Smooth muscle cell (in vitro differentiated cells): ENCODE measurements at regions not wholly inside any gene's neighbourhood (a gene's known extent, or its start where the extent isn't known, plus 50 kb on each side); places are given as distances from the start of the nearest gene placed in this dataset.
"Not testable (repeated sequence)": the region's sequence is repeated elsewhere in the genome, so short reads cannot be mapped to it uniquely, and the experiment has no call there.

ENCODE experiments used
- DNase-seq: peaks from one replicate; lab custom pipeline; 2025; ENCODE audit not compliant: unreplicated experiment; lab: John Stamatoyannopoulos, UW
- H2AFZ ChIP-seq: fragments of 200-600 bp; sonication (generic); 2 replicates; pipeline ENCODE4 v1.6.0; 2016; ENCODE audit warnings: antibody characterized with exemption, low read depth, mild to moderate bottlenecking
- H3F3A ChIP-seq: fragments of 200-600 bp; sonication (generic); 2 replicates; pipeline ENCODE4 v1.6.0; 2017; ENCODE audit warnings: antibody characterized with exemption, low read depth
- H3K27ac ChIP-seq: fragments of 200-600 bp; sonication (generic); 2 replicates; pipeline ENCODE4 v1.5.1; 2016; ENCODE audit warnings: low read depth, mild to moderate bottlenecking
- H3K27me3 ChIP-seq: fragments of 200-600 bp; sonication (generic); 2 replicates; pipeline ENCODE4 v1.6.1; 2016; ENCODE audit warnings: low read depth, mild to moderate bottlenecking
- H3K36me3 ChIP-seq: fragments of 200-600 bp; sonication (generic); 2 replicates; pipeline ENCODE4 v1.5.1; 2016; ENCODE audit warnings: low read depth
- H3K4me1 ChIP-seq: fragments of 200-600 bp; sonication (generic); 2 replicates; pipeline ENCODE4 v1.5.1; 2016; ENCODE audit warnings: low read depth
- H3K4me2 ChIP-seq: fragments of 200-600 bp; sonication (generic); 2 replicates; pipeline ENCODE4 v1.6.0; 2016; ENCODE audit warnings: mild to moderate bottlenecking
- H3K4me3 ChIP-seq: fragments of 200-600 bp; sonication (generic); 2 replicates; pipeline ENCODE4 v1.5.1; 2016; ENCODE audit warnings: mild to moderate bottlenecking
- H3K79me2 ChIP-seq: fragments of 200-600 bp; sonication (generic); 2 replicates; pipeline ENCODE4 v1.6.0; 2016; ENCODE audit warnings: low read depth, mild to moderate bottlenecking
- H3K9ac ChIP-seq: fragments of 200-600 bp; sonication (generic); 2 replicates; pipeline ENCODE4 v1.6.0; 2016; ENCODE audit warnings: low read depth
- H3K9me3 ChIP-seq: fragments of 200-600 bp; sonication (generic); replicated peaks from 2 replicates; pipeline ENCODE4 v1.5.1; 2016; ENCODE audit warnings: low read depth
- H4K20me1 ChIP-seq: fragments of 200-600 bp; sonication (generic); 2 replicates; pipeline ENCODE4 v1.6.0; 2016; ENCODE audit warnings: low read depth
- CTCF ChIP-seq: fragments of 200-600 bp; sonication (generic); IDR thresholded peaks from 2 replicates; pipeline ENCODE4 v1.5.1; 2017; ENCODE audit warnings: borderline replicate concordance, mild to moderate bottlenecking, antibody characterized with exemption; ENCODE audit not compliant: insufficient read depth, poor library complexity, severe bottlenecking
- WGBS: methylation state at CpG from one replicate; pipeline ENCODE4 v1.1.7; 2016; ENCODE audit warnings: low lambda C conversion rate; 5-methylcytosine and 5-hydroxymethylcytosine counted together

DNA sequence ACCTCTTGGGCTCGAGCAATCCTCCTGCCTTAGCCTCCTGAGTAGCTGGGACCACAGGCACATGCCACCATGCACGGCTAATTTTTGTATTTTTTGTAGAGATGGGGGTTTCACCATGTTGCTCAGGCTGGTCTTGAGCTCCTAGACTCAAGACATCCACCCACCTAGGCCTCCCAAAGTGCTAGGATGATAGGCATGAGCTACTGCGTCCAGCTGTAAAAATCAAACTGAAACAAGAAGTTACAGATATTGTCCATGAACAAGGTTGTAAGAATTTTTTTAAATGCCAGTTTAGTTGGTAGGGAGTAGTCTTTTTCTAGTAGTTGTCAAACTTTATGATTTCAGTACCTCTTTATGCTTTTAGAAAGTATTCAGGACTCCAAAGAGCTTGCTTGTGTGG, 424.4 kb upstream of the PMFBP1 start:
- H2AFZ ChIP-seq: no peak overlapping the region
- H3K27me3 ChIP-seq: no peaks in the 10 kb centered on the region
- H3K4me1 ChIP-seq: no peaks in the 10 kb centered on the region
- TF ChIP-seq CTCF: no peak
- no peaks in the 10 kb centered on the region for H3K36me3 ChIP-seq
- no peak for DNase-seq
- WGBS: 97% methylated on average over 3 of the region's 3 CpGs
- H3K79me2 ChIP-seq: no peaks in the 10 kb centered on the region
- no peak overlapping the region for H3K4me3 ChIP-seq
- H3K9ac ChIP-seq: no peak overlapping the region
- no peaks in the 10 kb centered on the region for H4K20me1 ChIP-seq
- no peak overlapping the region for H3K27ac ChIP-seq
- H3K4me2 ChIP-seq: no peak overlapping the region
- H3F3A ChIP-seq: no peaks in the 10 kb centered on the region
- no peaks in the 10 kb centered on the region for H3K9me3 ChIP-seq

- Histone ChIP-seq H3F3A (no peaks in the 10 kb centered on the region), H3K4me1 (no peaks in the 10 kb centered on the region), H3K27ac (no peak overlapping the region), H3K79me2 (no peaks in the 10 kb centered on the region), H3K27me3 (no peaks in the 10 kb centered on the region), H3K9me3 (no peaks in the 10 kb centered on the region), H3K4me3 (no peak overlapping the region), H3K36me3 (no peaks in the 10 kb centered on the region), H2AFZ (no peak overlapping the region), H4K20me1 (no peaks in the 10 kb centered on the region), H3K4me2 (no peak overlapping the region), H3K9ac (no peak overlapping the region)
- no peak for DNase-seq
- WGBS: 89% methylated on average over 2 of the region's 2 CpGs
- no peak for TF ChIP-seq CTCF
Measured at GRCh38 chr16:72590151-72590937, 418.4 kb upstream of the PMFBP1 start.

- H3K27me3 ChIP-seq: no peaks in the 10 kb centered on the region
- no peak overlapping the region for H3K4me3 ChIP-seq
- no peaks in the 10 kb centered on the region for H3K4me1 ChIP-seq
- H2AFZ ChIP-seq: no peak overlapping the region
- DNase-seq: no peak
- H3F3A ChIP-seq: no peaks in the 10 kb centered on the region
- H3K36me3 ChIP-seq: no peaks in the 10 kb centered on the region
- no peaks in the 10 kb centered on the region for H3K79me2 ChIP-seq
- no peaks in the 10 kb centered on the region for H4K20me1 ChIP-seq
- no peak overlapping the region for H3K27ac ChIP-seq
- 90% methylated on average over 2 of the region's 2 CpGs for WGBS
- H3K9me3 ChIP-seq: no peaks in the 10 kb centered on the region
- no peak for TF ChIP-seq CTCF
- H3K9ac ChIP-seq: no peak overlapping the region
- H3K4me2 ChIP-seq: no peak overlapping the region
Measured at GRCh38 chr16:72588551-72588950, 416.6 kb upstream of the PMFBP1 start.

- not testable (repeated sequence) for H3K9me3 ChIP-seq, H3K4me1 ChIP-seq, H3K36me3 ChIP-seq, H3K4me3 ChIP-seq, H3K27ac ChIP-seq, H3K27me3 ChIP-seq, H4K20me1 ChIP-seq, H2AFZ ChIP-seq, H3K4me2 ChIP-seq, H3F3A ChIP-seq, H3K9ac ChIP-seq, DNase-seq, H3K79me2 ChIP-seq
- 98% methylated on average over 9 of the region's 9 CpGs for WGBS
Measured at GRCh38 chr16:72578061-72578460, 406.1 kb upstream of the PMFBP1 start.
